ENCODE measurements at regions not wholly inside any gene's neighbourhood (a gene's known extent, or its start where the extent isn't known, plus 50 kb on each side); places are given as distances from the start of the nearest gene placed in this dataset.
A peak's percentile ranks its signal among the peaks of the same experiment; 100 is the strongest.
"Not testable (repeated sequence)": the region's sequence is repeated elsewhere in the genome, so short reads cannot be mapped to it uniquely, and the experiment has no call there.

DNA sequence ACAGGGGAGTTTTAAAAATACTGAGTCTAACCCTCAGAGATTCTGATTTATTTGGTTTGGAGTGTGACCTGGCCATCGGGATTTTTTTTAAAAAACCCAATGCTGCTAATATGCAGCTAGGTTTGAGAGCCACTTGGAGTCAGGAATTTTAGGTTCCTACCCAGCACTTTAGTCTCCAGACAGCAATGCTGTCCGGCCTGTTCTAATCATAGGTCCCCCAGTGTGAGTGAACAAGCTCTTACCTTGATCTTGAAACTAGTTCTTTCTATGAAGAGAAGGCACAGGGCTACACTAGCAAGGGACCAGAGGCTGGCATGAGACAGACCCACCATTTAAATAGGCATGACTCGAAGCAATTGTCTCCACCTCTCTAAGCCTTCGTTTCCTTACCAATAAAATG lies 103.5 kb downstream of the SMIM20 start:
- intact Hi-C loops (cut with DNase I), result loop anchor here (10.0 kb wide), 1 partner anchor 493 kb away; no protein-coding TSS in a partner anchor
- no peak for ATAC-seq
- no peak for DNase-seq (ENCODE audit: low spot score)

DNA sequence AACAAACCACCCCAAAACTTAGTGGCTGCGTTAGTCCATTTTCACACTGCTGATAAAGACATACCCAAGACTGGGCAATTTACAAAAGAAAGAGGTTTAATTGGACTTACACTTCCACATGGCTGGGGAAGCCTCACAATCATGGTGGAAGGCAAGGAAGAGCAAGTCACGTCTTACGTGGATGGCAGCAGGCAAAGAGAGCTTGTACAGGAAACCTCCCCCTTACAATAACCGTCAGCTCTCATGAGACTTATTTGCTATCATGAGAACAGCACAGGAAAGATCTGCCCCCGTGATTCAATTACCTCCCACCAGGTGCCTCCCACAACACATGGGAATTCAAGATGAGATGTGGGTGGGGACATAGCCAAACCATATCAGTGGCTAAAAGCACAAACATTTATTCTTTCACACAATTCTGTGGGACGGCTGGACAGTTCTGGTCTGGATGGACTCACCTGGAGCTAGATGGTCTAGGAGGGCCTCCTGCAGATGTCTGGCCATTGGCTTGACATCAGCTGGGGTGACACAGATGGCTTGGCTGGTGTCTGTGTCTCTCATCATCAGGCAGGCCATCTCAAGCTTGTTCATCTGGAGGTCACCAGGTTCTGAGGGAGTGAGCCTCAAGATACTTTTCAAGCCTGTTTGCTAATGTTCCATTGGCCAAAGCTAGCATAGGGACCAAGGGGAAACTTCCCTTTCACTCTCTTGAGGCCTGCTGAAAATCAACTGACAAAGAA lies 104.1 kb downstream of the SMIM20 start:
- not testable (repeated sequence) for ATAC-seq; DNase-seq (ENCODE audit: low spot score)
- intact Hi-C loops (cut with DNase I), result loop anchor here (10.0 kb wide), 1 partner anchor 493 kb away; no protein-coding TSS in a partner anchor

GRCh38 chr4:26020083-26020668 lies 106.2 kb downstream of the SMIM20 start:
- ATAC-seq, result peak; percentile 7
- no peak for DNase-seq (ENCODE audit: low spot score)
- intact Hi-C loops (cut with DNase I), result loop anchor here (10.0 kb wide), 1 partner anchor 395 kb away; no protein-coding TSS in a partner anchor

- DNase-seq (ENCODE audit: low spot score), result no peak
- intact Hi-C loops (cut with DNase I), result loop anchor here (10.0 kb wide), 1 partner anchor 394 kb away; no protein-coding TSS in a partner anchor
- ATAC-seq, result peak; percentile 60
Observed at GRCh38 chr4:26020881-26021280, 106.9 kb downstream of the SMIM20 start.

GRCh38 chr4:26021417-26022345 lies 107.7 kb downstream of the SMIM20 start:
- ATAC-seq, result peak; percentile 25
- intact Hi-C loops (cut with DNase I), result loop anchor here (10.0 kb wide), 1 partner anchor 393 kb away; no protein-coding TSS in a partner anchor
- DNase-seq (ENCODE audit: low spot score), result no peak

DNA sequence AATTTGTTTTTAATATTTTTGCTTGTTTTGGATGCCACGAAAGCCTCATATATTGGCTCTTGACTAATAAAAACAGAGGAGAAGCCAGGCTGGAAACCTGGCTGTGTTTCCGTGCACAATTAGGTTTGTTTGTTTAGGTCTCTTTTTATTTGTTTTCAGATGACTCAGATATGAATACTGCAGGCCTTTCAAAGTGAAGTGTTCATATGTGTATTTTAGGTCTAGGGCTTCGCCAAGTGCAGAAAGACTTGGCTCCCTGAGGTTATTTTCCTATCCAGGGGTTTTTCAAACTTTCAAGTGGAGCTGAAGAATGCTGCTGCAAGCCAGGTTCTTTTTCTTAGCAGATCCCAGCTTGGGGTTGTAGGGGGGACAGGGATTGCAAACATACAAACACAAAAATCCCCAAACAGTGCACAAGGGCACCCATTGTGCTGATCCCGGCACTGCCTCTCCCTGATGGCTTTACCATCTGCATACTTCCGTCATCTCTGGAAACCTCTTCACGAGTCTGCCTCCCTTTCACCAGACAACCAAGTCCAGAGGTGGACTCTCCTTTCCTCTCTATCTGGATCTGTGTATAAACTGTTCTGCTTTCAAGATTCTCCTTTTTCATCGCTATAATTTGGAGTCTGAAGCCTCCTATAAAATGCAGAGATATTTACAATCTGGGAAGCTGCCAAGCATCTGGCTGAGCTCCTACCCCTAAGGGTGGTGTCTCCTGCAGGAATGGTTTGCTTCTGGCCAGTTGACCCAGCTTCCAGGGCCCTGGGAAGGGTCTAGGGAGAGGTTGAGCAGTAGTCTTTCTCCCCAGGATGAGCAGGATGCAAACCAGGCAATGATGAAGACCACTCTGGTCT lies 108.6 kb downstream of the SMIM20 start:
- intact Hi-C loops (cut with DNase I), result loop anchor here (10.0 kb wide), 1 partner anchor 392 kb away; no protein-coding TSS in a partner anchor
- no peak for DNase-seq (ENCODE audit: low spot score)
- ATAC-seq, result peak; percentile 79

DNA sequence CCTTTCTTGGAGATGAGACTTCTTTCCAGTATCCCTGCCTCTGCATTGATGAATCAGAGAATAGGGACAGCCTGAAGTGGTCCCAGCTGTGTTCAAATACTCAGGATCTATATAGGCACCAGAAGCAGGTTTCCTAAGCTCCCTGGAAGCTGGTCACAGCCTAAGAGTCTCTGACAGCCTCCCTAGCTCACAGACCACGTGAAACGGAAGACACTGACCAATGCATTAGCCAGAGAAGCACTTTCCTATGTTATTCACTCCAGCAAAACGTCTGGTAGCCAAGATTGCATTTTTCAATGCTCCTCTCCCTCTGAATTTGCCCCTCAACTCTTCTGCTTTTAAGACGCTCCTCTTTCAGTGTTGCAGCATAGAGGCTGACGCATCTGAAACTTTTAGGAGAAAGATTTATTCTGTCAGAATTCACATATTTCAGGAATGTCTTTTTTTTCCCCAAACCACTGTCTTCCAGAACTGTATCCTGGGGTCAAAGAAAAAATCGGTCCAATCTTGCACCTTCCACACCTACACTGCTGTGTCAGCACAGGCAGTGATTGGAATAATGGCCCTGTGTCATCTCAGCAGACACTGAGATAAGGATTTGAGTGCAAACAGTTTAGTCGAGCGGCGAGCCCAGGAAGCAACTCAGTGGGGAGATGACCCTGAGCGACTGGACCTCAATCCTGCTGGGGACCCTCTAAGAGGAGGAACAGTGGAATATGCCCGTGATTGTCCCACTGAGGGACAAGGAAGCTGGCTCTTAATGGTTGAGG lies 109.4 kb downstream of the SMIM20 start:
- ATAC-seq (peak; percentile 35), DNase-seq (ENCODE audit: low spot score) (no peak)
- intact Hi-C loops (cut with DNase I), result loop anchor here (10.0 kb wide), 1 partner anchor 391 kb away; no protein-coding TSS in a partner anchor

DNA sequence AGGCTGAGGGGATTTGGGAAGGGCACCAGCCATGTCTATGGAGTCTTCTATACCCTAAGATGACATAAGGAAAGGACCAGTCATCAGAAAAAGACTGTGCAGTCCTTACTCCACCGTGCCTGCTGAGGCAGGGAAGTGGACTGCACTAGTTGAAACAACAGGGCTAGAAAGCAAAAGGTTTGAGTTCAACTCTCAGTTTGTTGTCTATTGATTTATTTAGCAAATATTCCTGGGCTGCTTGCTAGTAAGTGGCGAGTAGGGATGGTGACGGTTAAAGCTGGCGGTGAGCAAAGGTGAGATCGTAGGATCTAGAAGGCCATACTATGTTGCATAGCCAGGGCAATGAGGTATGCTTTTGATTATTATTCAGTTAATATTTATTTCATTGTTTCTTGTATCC lies 110.1 kb downstream of the SMIM20 start:
- intact Hi-C loops (cut with DNase I), result loop anchor here (10.0 kb wide), 1 partner anchor 391 kb away; no protein-coding TSS in a partner anchor
- ATAC-seq (no peak), DNase-seq (ENCODE audit: low spot score) (no peak)

GRCh38 chr4:26028133-26028792 lies 114.2 kb downstream of the SMIM20 start:
- ATAC-seq (no peak), DNase-seq (ENCODE audit: low spot score) (no peak)
- intact Hi-C loops (cut with DNase I), result loop anchor here (10.0 kb wide), 1 partner anchor 387 kb away; no protein-coding TSS in a partner anchor

GRCh38 chr4:26028793-26029567 lies 115.0 kb downstream of the SMIM20 start:
- intact Hi-C loops (cut with DNase I), result loop anchor here (10.0 kb wide), 1 partner anchor 386 kb away; no protein-coding TSS in a partner anchor
- DNase-seq (ENCODE audit: low spot score) (peak; percentile 87), ATAC-seq (peak; percentile 89)

GRCh38 chr4:26029568-26030131 lies 115.6 kb downstream of the SMIM20 start:
- intact Hi-C loops (cut with DNase I), result loop anchor here (10.0 kb wide), 1 partner anchor 385 kb away; no protein-coding TSS in a partner anchor
- no peak for DNase-seq (ENCODE audit: low spot score)
- peak; percentile 2 for ATAC-seq

GRCh38 chr4:26030260-26030667 lies 116.2 kb downstream of the SMIM20 start:
- intact Hi-C loops (cut with DNase I), result no loop called here
- DNase-seq (ENCODE audit: low spot score), result no peak
- ATAC-seq, result no peak

GRCh38 chr4:26030780-26031179 lies 116.8 kb downstream of the SMIM20 start:
- ATAC-seq (no peak), DNase-seq (ENCODE audit: low spot score) (no peak)
- intact Hi-C loops (cut with DNase I), result no loop called here

GRCh38 chr4:26031704-26032103 lies 117.7 kb downstream of the SMIM20 start:
- intact Hi-C loops (cut with DNase I), result no loop called here
- no peak for ATAC-seq

DNA sequence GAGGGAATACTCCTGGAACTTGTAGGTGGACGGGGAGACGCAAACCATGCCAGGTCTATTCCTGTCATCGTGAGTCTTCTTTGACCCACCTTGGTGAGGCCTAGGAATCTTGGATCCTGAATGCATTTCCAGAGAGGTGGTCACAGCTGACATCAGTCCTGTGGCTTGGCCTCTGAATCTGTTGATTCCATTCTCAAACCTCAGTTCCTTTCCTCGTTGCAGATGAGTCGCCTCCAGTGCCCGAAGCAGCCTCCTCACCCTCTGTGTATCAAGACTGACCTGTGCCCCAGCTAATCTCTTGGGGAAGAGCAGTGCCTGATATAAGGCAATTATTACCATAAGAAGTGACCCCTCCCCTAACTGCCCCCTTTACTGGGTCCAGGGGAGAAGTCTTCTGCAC lies 118.1 kb downstream of the SMIM20 start:
- DNase-seq (ENCODE audit: low spot score) (no peak), ATAC-seq (peak; percentile 1)
- intact Hi-C loops (cut with DNase I), result no loop called here

More at GRCh38 chr4:26031704-26032103, 117.7 kb downstream of the SMIM20 start:
- DNase-seq (ENCODE audit: low spot score), result no peak
